OCI-LY7 (cell line): ENCODE measurements at regions not wholly inside any gene's neighbourhood (a gene's known extent, or its start where the extent isn't known, plus 50 kb on each side); places are given as distances from the start of the nearest gene placed in this dataset.

Experiments
- CTCF ChIP-seq: fragments of 200-600 bp; sonication (generic); conservative IDR thresholded peaks from 2 replicates; pipeline ENCODE4 v1.5.1; 2014; ENCODE audit warnings: mild to moderate bottlenecking, antibody characterized with exemption, low read length, moderate library complexity, mixed read lengths
- EZH2phosphoT487 ChIP-seq: fragments of 200-600 bp; sonication (generic); IDR thresholded peaks from 2 replicates; pipeline ENCODE4 v1.6.1; 2018; ENCODE audit warnings: low read depth, borderline replicate concordance, mild to moderate bottlenecking, mixed run types, antibody characterized with exemption, low read length, moderate library complexity, mixed read lengths

GRCh38 chr2:139891636-139892035, 1111.4 kb upstream of the NXPH2 start:
- TF ChIP-seq CTCF: no peak
- no peak for TF ChIP-seq EZH2phosphoT487
